WTC11 (cell line): ENCODE measurements at regions not wholly inside any gene's neighbourhood (a gene's known extent, or its start where the extent isn't known, plus 50 kb on each side); places are given as distances from the start of the nearest gene placed in this dataset.

Experiments
- ATAC-seq: fragments of 200-7000 bp; cut with Tn5 transposase; 2 replicates; pipeline ENCODE4 v1.10.0; 2021; ENCODE audit warnings: mild to moderate bottlenecking, moderate library complexity
- CTCF ChIA-PET: fragments of 300-600 bp; sonication (Branson Sonifier 250); formaldehyde crosslinking; loops from one replicate; lab custom pipeline; 2021; ENCODE audit warnings: antibody characterized with exemption; lab: Charles Lee
- POLR2A ChIA-PET: fragments of 350-600 bp; sonication (Branson Sonifier 250); formaldehyde crosslinking; loops from one replicate; lab custom pipeline; 2021; ENCODE audit warnings: antibody characterized with exemption; lab: Charles Lee
- DNase-seq: peaks from one replicate; pipeline ENCODE4 v3.0.0; 2021; ENCODE audit warnings: low spot score
- H3K27ac Mint-ChIP-seq: 2 replicates; pipeline ENCODE4 v1.8.0; 2021; ENCODE audit warnings: mixed read lengths
- H3K27me3 Mint-ChIP-seq: 2 replicates; pipeline ENCODE4 v1.8.0; 2021; ENCODE audit warnings: low read depth, mild to moderate bottlenecking, moderate library complexity, mixed read lengths
- H3K36me3 Mint-ChIP-seq: 2 replicates; pipeline ENCODE4 v1.8.0; 2021; ENCODE audit warnings: mixed read lengths
- H3K4me1 Mint-ChIP-seq: 2 replicates; pipeline ENCODE4 v1.8.0; 2022; ENCODE audit warnings: mixed read lengths
- H3K4me3 Mint-ChIP-seq: 2 replicates; pipeline ENCODE4 v1.8.0; 2021; ENCODE audit warnings: mild to moderate bottlenecking, moderate library complexity, mixed read lengths
- H3K9me3 Mint-ChIP-seq: 2 replicates; pipeline ENCODE4 v1.8.0; 2021; ENCODE audit warnings: mixed read lengths
- ETV6 ChIP-seq: sonication (generic); formaldehyde crosslinking; IDR thresholded peaks from 2 replicates; pipeline ENCODE4 v1.8.1; 2022; ENCODE audit warnings: mild to moderate bottlenecking, missing genetic modification reagents
- GABPB1 ChIP-seq: sonication (generic); formaldehyde crosslinking; IDR thresholded peaks from 2 replicates; pipeline ENCODE4 v1.8.1; 2023; ENCODE audit warnings: mild to moderate bottlenecking, missing genetic modification reagents
- GRHL2 ChIP-seq: fragments of 250-450 bp; sonication (Bioruptor Pico); IDR thresholded peaks from 2 replicates; pipeline ENCODE4 v1.8.0; 2022; ENCODE audit warnings: mild to moderate bottlenecking, moderate library complexity; ENCODE audit not compliant: insufficient replicate concordance, severe bottlenecking
- MYBL2 ChIP-seq: sonication (generic); formaldehyde crosslinking; IDR thresholded peaks from 2 replicates; pipeline ENCODE4 v1.8.1; 2023; ENCODE audit warnings: mild to moderate bottlenecking, moderate library complexity, missing genetic modification reagents
- NFATC4 ChIP-seq: fragments of 250-450 bp; sonication (Bioruptor Pico); IDR thresholded peaks from 2 replicates; pipeline ENCODE4 v1.9.0; 2021; ENCODE audit warnings: mild to moderate bottlenecking
- NFE2L1 ChIP-seq: sonication (generic); formaldehyde crosslinking; IDR thresholded peaks from 2 replicates; pipeline ENCODE4 v1.8.1; 2023; ENCODE audit warnings: missing genetic modification reagents
- TEAD4 ChIP-seq: sonication (generic); formaldehyde crosslinking; IDR thresholded peaks from 2 replicates; pipeline ENCODE4 v1.8.0; 2022; ENCODE audit warnings: mild to moderate bottlenecking, missing genetic modification reagents
- ZNF138 ChIP-seq: sonication (generic); formaldehyde crosslinking; conservative IDR thresholded peaks from 2 replicates; pipeline ENCODE4 v1.8.1; 2022; ENCODE audit warnings: mild to moderate bottlenecking, moderate library complexity, missing genetic modification reagents
- ZNF416 ChIP-seq: fragments of 250-450 bp; sonication (Bioruptor Pico); IDR thresholded peaks from 2 replicates; pipeline ENCODE4 v1.9.0; 2021; ENCODE audit warnings: mild to moderate bottlenecking, inconsistent platforms
- TF ChIP-seq, protein P1 (sequence below): sonication (generic); formaldehyde crosslinking; IDR thresholded peaks from 2 replicates; pipeline ENCODE4 v1.8.0; 2022; ENCODE audit warnings: missing genetic modification reagents
- TF ChIP-seq, protein P2 (sequence below): fragments of 250-450 bp; sonication (Bioruptor Pico); IDR thresholded peaks from 2 replicates; pipeline ENCODE4 v1.9.0; 2021; ENCODE audit warnings: moderate library complexity, mild to moderate bottlenecking, inconsistent platforms, borderline replicate concordance
- TF ChIP-seq, protein P3 (sequence below): sonication (generic); formaldehyde crosslinking; IDR thresholded peaks from 2 replicates; pipeline ENCODE4 v1.8.1; 2022; ENCODE audit warnings: low read depth, mild to moderate bottlenecking, moderate library complexity, missing genetic modification reagents, borderline replicate concordance
- TF ChIP-seq, protein P4 (sequence below): sonication (generic); formaldehyde crosslinking; IDR thresholded peaks from 2 replicates; pipeline ENCODE4 v1.8.1; 2022; ENCODE audit warnings: mild to moderate bottlenecking, moderate library complexity, missing genetic modification reagents
- TF ChIP-seq, protein P5 (sequence below): sonication (generic); formaldehyde crosslinking; IDR thresholded peaks from 2 replicates; pipeline ENCODE4 v1.8.0; 2023; ENCODE audit warnings: mild to moderate bottlenecking, missing genetic modification reagents
- TF ChIP-seq, protein P6 (sequence below): sonication (generic); formaldehyde crosslinking; IDR thresholded peaks from 2 replicates; pipeline ENCODE4 v1.8.0; 2022; ENCODE audit warnings: mild to moderate bottlenecking, missing genetic modification reagents
- TF ChIP-seq, protein P7 (sequence below): sonication (generic); formaldehyde crosslinking; IDR thresholded peaks from 2 replicates; pipeline ENCODE4 v1.8.1; 2022; ENCODE audit warnings: missing genetic modification reagents, borderline replicate concordance
- TF ChIP-seq, protein P8 (sequence below): fragments of 250-450 bp; sonication (Bioruptor Pico); IDR thresholded peaks from 2 replicates; pipeline ENCODE4 v1.9.0; 2021; ENCODE audit warnings: mild to moderate bottlenecking, borderline replicate concordance

DNA sequence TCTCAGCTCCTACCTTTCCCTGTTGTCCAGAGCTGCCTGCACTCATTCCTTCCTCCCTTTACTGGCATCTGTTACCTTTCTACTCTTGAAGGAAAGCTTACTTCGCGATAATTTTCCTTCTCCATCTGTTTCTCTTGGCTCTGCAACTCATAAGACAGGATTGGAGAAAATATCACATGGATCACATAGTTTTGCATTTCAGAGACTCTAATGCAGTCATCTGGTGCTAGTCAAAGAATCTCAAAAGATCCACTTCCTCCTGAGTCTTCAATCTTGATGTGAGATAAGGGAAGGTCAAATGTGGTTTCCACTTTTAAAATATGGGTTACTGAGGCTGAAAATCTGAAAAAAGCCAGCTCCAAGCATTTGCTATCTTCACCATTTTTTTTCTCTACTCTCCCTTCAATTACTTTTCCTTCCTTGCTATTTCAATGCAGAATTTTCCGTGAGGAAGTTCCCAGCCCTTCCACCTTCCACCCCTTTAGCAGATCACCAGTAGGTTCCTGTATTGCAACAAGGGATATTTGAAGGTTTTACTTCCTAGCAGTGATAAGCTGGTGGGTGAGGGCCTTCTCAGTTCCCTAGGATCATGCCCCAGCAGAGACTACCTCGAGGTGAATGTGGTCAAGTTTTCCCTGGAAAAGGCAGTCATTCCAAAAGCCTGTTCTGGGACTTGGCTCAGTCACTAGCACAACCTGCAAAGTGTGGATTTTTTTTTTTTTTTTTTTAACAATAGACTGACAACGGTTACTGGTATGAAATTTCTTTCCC is 62.8 kb upstream of the LRRC1 start:
- Mint-ChIP-seq H3K36me3 (no peaks in the 10 kb centered on the region), H3K4me3 (no peak overlapping the region), H3K9me3 (no peaks in the 10 kb centered on the region), H3K27me3 (no peaks in the 10 kb centered on the region), H3K27ac (peak overlapping the region; percentile 58; the same call in 1 of the 2 replicates), H3K4me1 (peaks cover 43% of the 10 kb centered on the region)
- ATAC-seq (no peak), DNase-seq (no peak)
- CTCF ChIA-PET = interaction anchor here (1.1 to 5.8 kb wide), 4 partner anchors 13 to 239 kb away, joined by 6 to 106 read pairs (median 8); no protein-coding TSS in a partner anchor
- POLR2A ChIA-PET = interaction anchor here (0.8 to 1.2 kb wide), 2 partner anchors 62 to 63 kb away, joined by 3 read pairs; partner anchors contain the start of gene LRRC1
- TF ChIP-seq TEAD4 (CRISPR knock-in tag) (no peak), NFATC4 (CRISPR knock-in tag) (no peak), MYBL2 (CRISPR knock-in tag) (no peak), ETV6 (CRISPR knock-in tag) (no peak), GABPB1 (no peak), GRHL2 (CRISPR knock-in tag) (no peak), NFE2L1 (CRISPR knock-in tag) (no peak), ZNF138 (CRISPR knock-in tag) (no peak), ZNF416 (CRISPR knock-in tag) (no peak)
- TF ChIP-seq, protein P1, sequence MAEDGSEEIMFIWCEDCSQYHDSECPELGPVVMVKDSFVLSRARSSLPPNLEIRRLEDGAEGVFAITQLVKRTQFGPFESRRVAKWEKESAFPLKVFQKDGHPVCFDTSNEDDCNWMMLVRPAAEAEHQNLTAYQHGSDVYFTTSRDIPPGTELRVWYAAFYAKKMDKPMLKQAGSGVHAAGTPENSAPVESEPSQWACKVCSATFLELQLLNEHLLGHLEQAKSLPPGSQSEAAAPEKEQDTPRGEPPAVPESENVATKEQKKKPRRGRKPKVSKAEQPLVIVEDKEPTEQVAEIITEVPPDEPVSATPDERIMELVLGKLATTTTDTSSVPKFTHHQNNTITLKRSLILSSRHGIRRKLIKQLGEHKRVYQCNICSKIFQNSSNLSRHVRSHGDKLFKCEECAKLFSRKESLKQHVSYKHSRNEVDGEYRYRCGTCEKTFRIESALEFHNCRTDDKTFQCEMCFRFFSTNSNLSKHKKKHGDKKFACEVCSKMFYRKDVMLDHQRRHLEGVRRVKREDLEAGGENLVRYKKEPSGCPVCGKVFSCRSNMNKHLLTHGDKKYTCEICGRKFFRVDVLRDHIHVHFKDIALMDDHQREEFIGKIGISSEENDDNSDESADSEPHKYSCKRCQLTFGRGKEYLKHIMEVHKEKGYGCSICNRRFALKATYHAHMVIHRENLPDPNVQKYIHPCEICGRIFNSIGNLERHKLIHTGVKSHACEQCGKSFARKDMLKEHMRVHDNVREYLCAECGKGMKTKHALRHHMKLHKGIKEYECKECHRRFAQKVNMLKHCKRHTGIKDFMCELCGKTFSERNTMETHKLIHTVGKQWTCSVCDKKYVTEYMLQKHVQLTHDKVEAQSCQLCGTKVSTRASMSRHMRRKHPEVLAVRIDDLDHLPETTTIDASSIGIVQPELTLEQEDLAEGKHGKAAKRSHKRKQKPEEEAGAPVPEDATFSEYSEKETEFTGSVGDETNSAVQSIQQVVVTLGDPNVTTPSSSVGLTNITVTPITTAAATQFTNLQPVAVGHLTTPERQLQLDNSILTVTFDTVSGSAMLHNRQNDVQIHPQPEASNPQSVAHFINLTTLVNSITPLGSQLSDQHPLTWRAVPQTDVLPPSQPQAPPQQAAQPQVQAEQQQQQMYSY (CRISPR knock-in tag) = no peak
- TF ChIP-seq, protein P2, sequence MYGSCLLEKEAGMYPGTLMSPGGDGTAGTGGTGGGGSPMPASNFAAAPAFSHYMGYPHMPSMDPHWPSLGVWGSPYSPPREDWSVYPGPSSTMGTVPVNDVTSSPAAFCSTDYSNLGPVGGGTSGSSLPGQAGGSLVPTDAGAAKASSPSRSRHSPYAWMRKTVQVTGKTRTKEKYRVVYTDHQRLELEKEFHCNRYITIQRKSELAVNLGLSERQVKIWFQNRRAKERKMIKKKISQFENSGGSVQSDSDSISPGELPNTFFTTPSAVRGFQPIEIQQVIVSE (CRISPR knock-in tag) = no peak
- TF ChIP-seq, protein P3, sequence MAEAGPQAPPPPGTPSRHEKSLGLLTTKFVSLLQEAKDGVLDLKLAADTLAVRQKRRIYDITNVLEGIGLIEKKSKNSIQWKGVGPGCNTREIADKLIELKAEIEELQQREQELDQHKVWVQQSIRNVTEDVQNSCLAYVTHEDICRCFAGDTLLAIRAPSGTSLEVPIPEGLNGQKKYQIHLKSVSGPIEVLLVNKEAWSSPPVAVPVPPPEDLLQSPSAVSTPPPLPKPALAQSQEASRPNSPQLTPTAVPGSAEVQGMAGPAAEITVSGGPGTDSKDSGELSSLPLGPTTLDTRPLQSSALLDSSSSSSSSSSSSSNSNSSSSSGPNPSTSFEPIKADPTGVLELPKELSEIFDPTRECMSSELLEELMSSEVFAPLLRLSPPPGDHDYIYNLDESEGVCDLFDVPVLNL (CRISPR knock-in tag) = no peak
- TF ChIP-seq, protein P4, sequence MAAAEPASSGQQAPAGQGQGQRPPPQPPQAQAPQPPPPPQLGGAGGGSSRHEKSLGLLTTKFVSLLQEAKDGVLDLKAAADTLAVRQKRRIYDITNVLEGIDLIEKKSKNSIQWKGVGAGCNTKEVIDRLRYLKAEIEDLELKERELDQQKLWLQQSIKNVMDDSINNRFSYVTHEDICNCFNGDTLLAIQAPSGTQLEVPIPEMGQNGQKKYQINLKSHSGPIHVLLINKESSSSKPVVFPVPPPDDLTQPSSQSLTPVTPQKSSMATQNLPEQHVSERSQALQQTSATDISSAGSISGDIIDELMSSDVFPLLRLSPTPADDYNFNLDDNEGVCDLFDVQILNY (CRISPR knock-in tag) = no peak
- TF ChIP-seq, protein P5, sequence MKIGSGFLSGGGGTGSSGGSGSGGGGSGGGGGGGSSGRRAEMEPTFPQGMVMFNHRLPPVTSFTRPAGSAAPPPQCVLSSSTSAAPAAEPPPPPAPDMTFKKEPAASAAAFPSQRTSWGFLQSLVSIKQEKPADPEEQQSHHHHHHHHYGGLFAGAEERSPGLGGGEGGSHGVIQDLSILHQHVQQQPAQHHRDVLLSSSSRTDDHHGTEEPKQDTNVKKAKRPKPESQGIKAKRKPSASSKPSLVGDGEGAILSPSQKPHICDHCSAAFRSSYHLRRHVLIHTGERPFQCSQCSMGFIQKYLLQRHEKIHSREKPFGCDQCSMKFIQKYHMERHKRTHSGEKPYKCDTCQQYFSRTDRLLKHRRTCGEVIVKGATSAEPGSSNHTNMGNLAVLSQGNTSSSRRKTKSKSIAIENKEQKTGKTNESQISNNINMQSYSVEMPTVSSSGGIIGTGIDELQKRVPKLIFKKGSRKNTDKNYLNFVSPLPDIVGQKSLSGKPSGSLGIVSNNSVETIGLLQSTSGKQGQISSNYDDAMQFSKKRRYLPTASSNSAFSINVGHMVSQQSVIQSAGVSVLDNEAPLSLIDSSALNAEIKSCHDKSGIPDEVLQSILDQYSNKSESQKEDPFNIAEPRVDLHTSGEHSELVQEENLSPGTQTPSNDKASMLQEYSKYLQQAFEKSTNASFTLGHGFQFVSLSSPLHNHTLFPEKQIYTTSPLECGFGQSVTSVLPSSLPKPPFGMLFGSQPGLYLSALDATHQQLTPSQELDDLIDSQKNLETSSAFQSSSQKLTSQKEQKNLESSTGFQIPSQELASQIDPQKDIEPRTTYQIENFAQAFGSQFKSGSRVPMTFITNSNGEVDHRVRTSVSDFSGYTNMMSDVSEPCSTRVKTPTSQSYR (CRISPR knock-in tag) = no peak
- TF ChIP-seq, protein P6, sequence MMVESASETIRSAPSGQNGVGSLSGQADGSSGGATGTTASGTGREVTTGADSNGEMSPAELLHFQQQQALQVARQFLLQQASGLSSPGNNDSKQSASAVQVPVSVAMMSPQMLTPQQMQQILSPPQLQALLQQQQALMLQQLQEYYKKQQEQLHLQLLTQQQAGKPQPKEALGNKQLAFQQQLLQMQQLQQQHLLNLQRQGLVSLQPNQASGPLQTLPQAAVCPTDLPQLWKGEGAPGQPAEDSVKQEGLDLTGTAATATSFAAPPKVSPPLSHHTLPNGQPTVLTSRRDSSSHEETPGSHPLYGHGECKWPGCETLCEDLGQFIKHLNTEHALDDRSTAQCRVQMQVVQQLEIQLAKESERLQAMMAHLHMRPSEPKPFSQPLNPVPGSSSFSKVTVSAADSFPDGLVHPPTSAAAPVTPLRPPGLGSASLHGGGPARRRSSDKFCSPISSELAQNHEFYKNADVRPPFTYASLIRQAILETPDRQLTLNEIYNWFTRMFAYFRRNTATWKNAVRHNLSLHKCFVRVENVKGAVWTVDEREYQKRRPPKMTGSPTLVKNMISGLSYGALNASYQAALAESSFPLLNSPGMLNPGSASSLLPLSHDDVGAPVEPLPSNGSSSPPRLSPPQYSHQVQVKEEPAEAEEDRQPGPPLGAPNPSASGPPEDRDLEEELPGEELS (CRISPR knock-in tag) = no peak
- TF ChIP-seq, protein P7, sequence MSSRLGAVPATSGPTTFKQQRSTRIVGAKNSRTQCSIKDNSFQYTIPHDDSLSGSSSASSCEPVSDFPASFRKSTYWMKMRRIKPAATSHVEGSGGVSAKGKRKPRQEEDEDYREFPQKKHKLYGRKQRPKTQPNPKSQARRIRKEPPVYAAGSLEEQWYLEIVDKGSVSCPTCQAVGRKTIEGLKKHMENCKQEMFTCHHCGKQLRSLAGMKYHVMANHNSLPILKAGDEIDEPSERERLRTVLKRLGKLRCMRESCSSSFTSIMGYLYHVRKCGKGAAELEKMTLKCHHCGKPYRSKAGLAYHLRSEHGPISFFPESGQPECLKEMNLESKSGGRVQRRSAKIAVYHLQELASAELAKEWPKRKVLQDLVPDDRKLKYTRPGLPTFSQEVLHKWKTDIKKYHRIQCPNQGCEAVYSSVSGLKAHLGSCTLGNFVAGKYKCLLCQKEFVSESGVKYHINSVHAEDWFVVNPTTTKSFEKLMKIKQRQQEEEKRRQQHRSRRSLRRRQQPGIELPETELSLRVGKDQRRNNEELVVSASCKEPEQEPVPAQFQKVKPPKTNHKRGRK (CRISPR knock-in tag) = no peak
- TF ChIP-seq, protein P8, sequence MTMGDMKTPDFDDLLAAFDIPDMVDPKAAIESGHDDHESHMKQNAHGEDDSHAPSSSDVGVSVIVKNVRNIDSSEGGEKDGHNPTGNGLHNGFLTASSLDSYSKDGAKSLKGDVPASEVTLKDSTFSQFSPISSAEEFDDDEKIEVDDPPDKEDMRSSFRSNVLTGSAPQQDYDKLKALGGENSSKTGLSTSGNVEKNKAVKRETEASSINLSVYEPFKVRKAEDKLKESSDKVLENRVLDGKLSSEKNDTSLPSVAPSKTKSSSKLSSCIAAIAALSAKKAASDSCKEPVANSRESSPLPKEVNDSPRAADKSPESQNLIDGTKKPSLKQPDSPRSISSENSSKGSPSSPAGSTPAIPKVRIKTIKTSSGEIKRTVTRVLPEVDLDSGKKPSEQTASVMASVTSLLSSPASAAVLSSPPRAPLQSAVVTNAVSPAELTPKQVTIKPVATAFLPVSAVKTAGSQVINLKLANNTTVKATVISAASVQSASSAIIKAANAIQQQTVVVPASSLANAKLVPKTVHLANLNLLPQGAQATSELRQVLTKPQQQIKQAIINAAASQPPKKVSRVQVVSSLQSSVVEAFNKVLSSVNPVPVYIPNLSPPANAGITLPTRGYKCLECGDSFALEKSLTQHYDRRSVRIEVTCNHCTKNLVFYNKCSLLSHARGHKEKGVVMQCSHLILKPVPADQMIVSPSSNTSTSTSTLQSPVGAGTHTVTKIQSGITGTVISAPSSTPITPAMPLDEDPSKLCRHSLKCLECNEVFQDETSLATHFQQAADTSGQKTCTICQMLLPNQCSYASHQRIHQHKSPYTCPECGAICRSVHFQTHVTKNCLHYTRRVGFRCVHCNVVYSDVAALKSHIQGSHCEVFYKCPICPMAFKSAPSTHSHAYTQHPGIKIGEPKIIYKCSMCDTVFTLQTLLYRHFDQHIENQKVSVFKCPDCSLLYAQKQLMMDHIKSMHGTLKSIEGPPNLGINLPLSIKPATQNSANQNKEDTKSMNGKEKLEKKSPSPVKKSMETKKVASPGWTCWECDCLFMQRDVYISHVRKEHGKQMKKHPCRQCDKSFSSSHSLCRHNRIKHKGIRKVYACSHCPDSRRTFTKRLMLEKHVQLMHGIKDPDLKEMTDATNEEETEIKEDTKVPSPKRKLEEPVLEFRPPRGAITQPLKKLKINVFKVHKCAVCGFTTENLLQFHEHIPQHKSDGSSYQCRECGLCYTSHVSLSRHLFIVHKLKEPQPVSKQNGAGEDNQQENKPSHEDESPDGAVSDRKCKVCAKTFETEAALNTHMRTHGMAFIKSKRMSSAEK (CRISPR knock-in tag) = no peak
